Urinary bladder (tissue), 4 donors: ENCODE measurements at regions not wholly inside any gene's neighbourhood (a gene's known extent, or its start where the extent isn't known, plus 50 kb on each side); places are given as distances from the start of the nearest gene placed in this dataset. TPM values are rescaled to one million over a fixed set of nuclear protein-coding genes. Genes with fewer than 3 reads are reported as not detected.

Source experiments
- DNase-seq: peaks from one replicate; pipeline ENCODE4 v3.0.0-alpha.2; 2015; ENCODE audit errors: extremely low spot score
- H3K27ac ChIP-seq: one replicate; pipeline ENCODE4 v1.5.1; 2013; ENCODE audit warnings: low read depth, mild to moderate bottlenecking, moderate library complexity
- H3K36me3 ChIP-seq: one replicate; pipeline ENCODE4 v1.6.1; 2013; ENCODE audit warnings: mild to moderate bottlenecking, moderate library complexity; ENCODE audit not compliant: insufficient read depth
- H3K4me1 ChIP-seq: one replicate; pipeline ENCODE4 v1.6.1; 2013; ENCODE audit warnings: mild to moderate bottlenecking, moderate library complexity; ENCODE audit not compliant: insufficient read depth
- H3K4me3 ChIP-seq: one replicate; pipeline ENCODE4 v1.5.1; 2013; ENCODE audit warnings: low read depth, low read length
- WGBS: extraction: QIAGEN DNeasy Blood & Tissue Kit; methylation state at CpG from one replicate; pipeline ENCODE4 v1.1.7; 2013; 5-methylcytosine and 5-hydroxymethylcytosine counted together
- small RNA-seq: library from RNA; depleted of rRNA; stranded (forward); fragments of <200 nt; gene quantifications from one replicate; pipeline ENCODE3, GENCODE V24; 2014
- donor health status: healthy with polysubstance abuse.
- donor health status: healthy.

DNA sequence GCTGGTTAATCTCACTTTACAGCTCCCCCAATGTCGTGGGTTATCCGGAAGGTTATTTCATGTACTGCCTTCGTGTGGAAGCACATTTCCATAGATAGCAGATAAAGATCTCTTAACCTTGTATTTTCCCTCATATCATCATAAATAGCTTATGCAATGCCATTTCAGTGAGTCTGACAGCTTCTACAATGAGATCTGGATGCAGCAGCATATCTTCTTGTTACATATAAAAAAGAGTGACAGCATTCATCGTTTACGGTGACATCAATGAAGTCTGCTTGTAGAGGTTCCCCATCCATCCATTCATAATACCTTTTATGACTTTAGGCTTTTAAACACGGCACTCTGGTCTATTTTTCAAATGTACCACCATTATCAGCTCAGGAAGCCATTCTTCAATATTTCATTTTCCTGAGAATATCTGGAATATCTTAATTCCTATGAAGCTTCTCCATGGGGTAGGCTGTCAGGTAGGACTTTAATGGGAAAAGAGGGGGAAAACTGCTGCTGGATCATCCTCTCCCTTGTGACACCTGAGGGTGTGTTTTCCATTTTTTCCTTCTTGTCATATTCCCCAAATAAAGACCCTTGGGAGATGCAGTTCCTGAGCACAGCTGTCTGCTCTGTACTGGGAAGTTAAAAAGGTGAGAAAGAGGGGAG, 51.9 kb upstream of the CTBP2 start:
- WGBS: 74% methylated on average over 6 of the region's 6 CpGs
- Histone ChIP-seq H3K4me1 (no peaks in the 10 kb centered on the region), H3K27ac (no peak overlapping the region), H3K4me3 (no peak overlapping the region), H3K36me3 (no peaks in the 10 kb centered on the region)
- DNase-seq: no peak

Small RNA genes in the stretch of these regions (small RNA-seq; reads per million reads assigned to genes)
- not detected for gene RPS27P18
